ENCODE measurements at regions not wholly inside any gene's neighbourhood (a gene's known extent, or its start where the extent isn't known, plus 50 kb on each side); places are given as distances from the start of the nearest gene placed in this dataset.
"Not testable (repeated sequence)": the region's sequence is repeated elsewhere in the genome, so short reads cannot be mapped to it uniquely, and the experiment has no call there.

- DNase-seq, result no peak
Measured at GRCh38 chr7:68813551-68814080, 784.7 kb upstream of the AUTS2 start.

GRCh38 chr7:68816491-68816890 lies 781.8 kb upstream of the AUTS2 start:
- no peak for DNase-seq

- no peak for DNase-seq
Measured at GRCh38 chr7:68820321-68820720, 778.0 kb upstream of the AUTS2 start.

- DNase-seq, result no peak
Measured at GRCh38 chr7:68821846-68822245, 776.4 kb upstream of the AUTS2 start.

GRCh38 chr7:68823996-68824780 lies 774.1 kb upstream of the AUTS2 start:
- no peak for DNase-seq

GRCh38 chr7:68828575-68828974 lies 769.7 kb upstream of the AUTS2 start:
- no peak for DNase-seq

- no peak for DNase-seq
Measured at GRCh38 chr7:68833422-68833821, 764.9 kb upstream of the AUTS2 start.

- DNase-seq, result no peak
Measured at GRCh38 chr7:68839014-68839413, 759.3 kb upstream of the AUTS2 start.

GRCh38 chr7:68840991-68841390 lies 757.3 kb upstream of the AUTS2 start:
- no peak for DNase-seq

GRCh38 chr7:68843985-68844384 lies 754.3 kb upstream of the AUTS2 start:
- not testable (repeated sequence) for DNase-seq

- no peak for DNase-seq
Measured at GRCh38 chr7:68846811-68847325, 751.4 kb upstream of the AUTS2 start.

- no peak for DNase-seq
Measured at GRCh38 chr7:68853254-68853653, 745.0 kb upstream of the AUTS2 start.

- DNase-seq, result no peak
Measured at GRCh38 chr7:68857571-68857970, 740.7 kb upstream of the AUTS2 start.

GRCh38 chr7:68858497-68858896 lies 739.8 kb upstream of the AUTS2 start:
- no peak for DNase-seq

GRCh38 chr7:68861171-68861570 lies 737.1 kb upstream of the AUTS2 start:
- DNase-seq, result no peak

GRCh38 chr7:68862261-68862660 lies 736.0 kb upstream of the AUTS2 start:
- no peak for DNase-seq

- DNase-seq, result no peak
Measured at GRCh38 chr7:68862736-68863135, 735.5 kb upstream of the AUTS2 start.

- no peak for DNase-seq
Measured at GRCh38 chr7:68865351-68866199, 732.7 kb upstream of the AUTS2 start.

- DNase-seq, result no peak
Measured at GRCh38 chr7:68866200-68866570, 732.1 kb upstream of the AUTS2 start.

- not testable (repeated sequence) for DNase-seq
Measured at GRCh38 chr7:68866721-68867120, 731.6 kb upstream of the AUTS2 start.

GRCh38 chr7:68868978-68869377 lies 729.3 kb upstream of the AUTS2 start:
- no peak for DNase-seq

- DNase-seq, result no peak
Measured at GRCh38 chr7:68873616-68874015, 724.7 kb upstream of the AUTS2 start.

- DNase-seq, result no peak
Measured at GRCh38 chr7:68875857-68876256, 722.4 kb upstream of the AUTS2 start.

- not testable (repeated sequence) for DNase-seq
Measured at GRCh38 chr7:68887116-68887515, 711.2 kb upstream of the AUTS2 start.

All from stimulated activated CD4-positive, alpha-beta T cell treated with anti-CD3 and anti-CD28 coated beads, Interleukin-15, amount 100 ng/mL, for 24 hours (primary cell).